H9 (cell line): ENCODE measurements at regions not wholly inside any gene's neighbourhood (a gene's known extent, or its start where the extent isn't known, plus 50 kb on each side); places are given as distances from the start of the nearest gene placed in this dataset.

ENCODE experiments used
- DNase-seq: peaks from one replicate; pipeline ENCODE4 v3.0.0-alpha.2; 2017
- H2AFZ ChIP-seq: one replicate; pipeline ENCODE4 v1.6.1; 2013; ENCODE audit warnings: mild to moderate bottlenecking, low read length, control low read depth, moderate library complexity
- H2AK5ac ChIP-seq: 2 replicates; pipeline ENCODE4 v1.6.1; 2013; ENCODE audit warnings: low read length, control low read depth, mixed read lengths; ENCODE audit not compliant: insufficient read length
- H2BK120ac ChIP-seq: one replicate; pipeline ENCODE4 v1.6.1; 2013; ENCODE audit warnings: low read depth, mild to moderate bottlenecking, low read length, control low read depth, inconsistent platforms; ENCODE audit not compliant: poor library complexity, severe bottlenecking
- H2BK12ac ChIP-seq: 2 replicates; pipeline ENCODE4 v1.6.1; 2013; ENCODE audit warnings: low read length, control low read depth, mixed read lengths, low read depth; ENCODE audit not compliant: insufficient read length
- H2BK15ac ChIP-seq: 2 replicates; pipeline ENCODE4 v1.6.1; 2013; ENCODE audit warnings: low read depth, low read length, control low read depth
- H2BK20ac ChIP-seq: one replicate; pipeline ENCODE4 v1.6.1; 2013; ENCODE audit warnings: low read depth, mild to moderate bottlenecking, low read length, control low read depth, inconsistent platforms; ENCODE audit not compliant: poor library complexity, severe bottlenecking
- H2BK5ac ChIP-seq: 2 replicates; pipeline ENCODE4 v1.6.1; 2013; ENCODE audit warnings: low read length, control low read depth, mixed read lengths; ENCODE audit not compliant: insufficient read length
- H3K14ac ChIP-seq: 2 replicates; pipeline ENCODE4 v1.6.1; 2013; ENCODE audit warnings: low read length, control low read depth; ENCODE audit not compliant: insufficient read depth
- H3K18ac ChIP-seq: 2 replicates; pipeline ENCODE4 v1.6.1; 2013; ENCODE audit warnings: low read depth, mild to moderate bottlenecking, mixed read lengths, low read length, control low read depth; ENCODE audit not compliant: insufficient read length
- H3K23ac ChIP-seq: 2 replicates; pipeline ENCODE4 v1.6.1; 2013; ENCODE audit warnings: low read length, control low read depth, mixed read lengths, low read depth; ENCODE audit not compliant: insufficient read length
- H3K23me2 ChIP-seq: 2 replicates; pipeline ENCODE4 v1.6.1; 2013; ENCODE audit warnings: low read depth, mild to moderate bottlenecking, mixed read lengths, low read length, control low read depth; ENCODE audit not compliant: insufficient read length, poor library complexity, severe bottlenecking
- H3K27ac ChIP-seq: 2 replicates; pipeline ENCODE4 v1.5.1; 2013; ENCODE audit warnings: low read length, control low read depth, mixed read lengths, low read depth; ENCODE audit not compliant: insufficient read length
- H3K27me3 ChIP-seq: 2 replicates; pipeline ENCODE4 v1.6.1; 2013; ENCODE audit warnings: low read length, control low read depth, inconsistent platforms; ENCODE audit not compliant: insufficient read depth
- H3K4ac ChIP-seq: 2 replicates; pipeline ENCODE4 v1.6.1; 2013; ENCODE audit warnings: low read depth, mild to moderate bottlenecking, control low read depth, inconsistent platforms, low read length, moderate library complexity
- H3K4me1 ChIP-seq: 2 replicates; pipeline ENCODE4 v1.6.1; 2013; ENCODE audit warnings: low read length, control low read depth, inconsistent platforms; ENCODE audit not compliant: insufficient read depth
- H3K4me2 ChIP-seq: 2 replicates; pipeline ENCODE4 v1.6.1; 2013; ENCODE audit warnings: low read length, control low read depth, mixed read lengths; ENCODE audit not compliant: insufficient read length, insufficient read depth
- H3K56ac ChIP-seq: 2 replicates; pipeline ENCODE4 v1.6.1; 2013; ENCODE audit warnings: low read depth, mild to moderate bottlenecking, mixed read lengths, low read length, control low read depth; ENCODE audit not compliant: insufficient read length
- H3K79me1 ChIP-seq: 2 replicates; pipeline ENCODE4 v1.6.1; 2013; ENCODE audit warnings: low read depth, mild to moderate bottlenecking, moderate library complexity, low read length, control low read depth, inconsistent platforms; ENCODE audit not compliant: insufficient read depth, poor library complexity, severe bottlenecking
- H3K79me2 ChIP-seq: 2 replicates; pipeline ENCODE4 v1.6.1; 2013; ENCODE audit warnings: low read length, control low read depth, inconsistent platforms; ENCODE audit not compliant: insufficient read depth
- H3K9ac ChIP-seq: 2 replicates; pipeline ENCODE4 v1.6.1; 2013; ENCODE audit warnings: low read length, control low read depth, mixed read lengths; ENCODE audit not compliant: insufficient read length; ENCODE audit errors: extremely low read depth
- H3K9me3 ChIP-seq: one replicate; pipeline ENCODE4 v1.6.1; 2013; ENCODE audit warnings: low read depth, low read length, inconsistent platforms; ENCODE audit not compliant: control insufficient read depth
- H3T11ph ChIP-seq: one replicate; pipeline ENCODE4 v1.6.1; 2013; ENCODE audit warnings: mild to moderate bottlenecking, low read length, control low read depth, inconsistent platforms
- H4K20me1 ChIP-seq: one replicate; pipeline ENCODE4 v1.6.1; 2013; ENCODE audit not compliant: control insufficient read depth, insufficient read length, insufficient read depth
- H4K5ac ChIP-seq: 2 replicates; pipeline ENCODE4 v1.6.1; 2013; ENCODE audit warnings: low read depth, mild to moderate bottlenecking, mixed read lengths, low read length, control low read depth; ENCODE audit not compliant: insufficient read length
- H4K8ac ChIP-seq: replicated peaks from 2 replicates; pipeline ENCODE4 v1.6.1; 2013; ENCODE audit warnings: low read length, control low read depth, mixed read lengths, low read depth; ENCODE audit not compliant: insufficient read length
- H4K91ac ChIP-seq: 2 replicates; pipeline ENCODE4 v1.6.1; 2013; ENCODE audit warnings: low read depth, mild to moderate bottlenecking, moderate library complexity, mixed read lengths, low read length, control low read depth; ENCODE audit not compliant: insufficient read length
- H3K27ac Mint-ChIP-seq, 3 experiments: 2 replicates in 2 of 3; 3 replicates in 1 of 3; pipeline ENCODE4 v1.8.0; 2020 to 2021; ENCODE audit warnings: mixed read lengths in 3 of 3, mild to moderate bottlenecking in 1 of 3, moderate library complexity in 1 of 3
- H3K27me3 Mint-ChIP-seq: 2 replicates; pipeline ENCODE4 v1.8.0; 2021; ENCODE audit warnings: low read depth, mild to moderate bottlenecking, moderate library complexity, mixed read lengths
- H3K36me3 Mint-ChIP-seq, 3 experiments: 2 replicates in 2 of 3; 3 replicates in 1 of 3; pipeline ENCODE4 v1.8.0; 2020 to 2021; ENCODE audit warnings: low read depth in 3 of 3, mixed read lengths in 3 of 3; ENCODE audit not compliant: insufficient read depth in 1 of 3
- H3K4me1 Mint-ChIP-seq, 2 experiments: 2 replicates each; pipeline ENCODE4 v1.8.0; 2020; ENCODE audit warnings: mixed read lengths in 2 of 2
- H3K4me3 Mint-ChIP-seq, 2 experiments: 2 replicates in 1 of 2; 3 replicates in 1 of 2; pipeline ENCODE4 v1.8.0; 2020 to 2021; ENCODE audit warnings: mild to moderate bottlenecking in 2 of 2, mixed read lengths in 2 of 2, moderate library complexity in 1 of 2
- H3K9me3 Mint-ChIP-seq, 2 experiments: 2 replicates in 1 of 2; 3 replicates in 1 of 2; pipeline ENCODE4 v1.8.0; 2020; ENCODE audit warnings: mild to moderate bottlenecking in 2 of 2, mixed read lengths in 2 of 2, moderate library complexity in 1 of 2
- CTCF ChIP-seq: fragments of 200-600 bp; sonication (generic); conservative IDR thresholded peaks from 3 replicates; pipeline ENCODE4 v1.8.0; 2021; ENCODE audit warnings: antibody characterized with exemption, mild to moderate bottlenecking
- WGBS: extraction: QIAGEN DNeasy Blood & Tissue Kit; methylation state at CpG from one replicate; pipeline ENCODE4 v1.1.7; 2013; ENCODE audit warnings: missing lambda C conversion rate, low lambda C conversion rate, mixed read lengths; ENCODE audit not compliant: insufficient read length; ENCODE audit errors: extremely low coverage; 5-methylcytosine and 5-hydroxymethylcytosine counted together

GRCh38 chr9:107148216-107148615 is 134.9 kb upstream of the RAD23B start:
- H2BK120ac ChIP-seq, result no peak overlapping the region
- Mint-ChIP-seq H3K4me1 (peaks cover 0 to 3% of the 10 kb centered on the region in 2 experiments; a peak in 1 of 4 replicates), H3K36me3 (peaks cover 0 to 4% (median 0%) of the 10 kb centered on the region in 3 experiments; a peak in 2 of 7 replicates), H3K27ac (0 out of 7 replicates have a peak overlapping the region, but pooled peaks of 1 of the 3 experiments have one; percentile 16), H3K9me3 (peaks cover 3% of the 10 kb centered on the region in 2 experiments; a peak in 3 of 5 replicates), H3K4me3 (no peak overlapping the region), H3K27me3 (no peaks in the 10 kb centered on the region)
- no peak overlapping the region for H2BK5ac ChIP-seq
- no peaks in the 10 kb centered on the region for H3K4me1 ChIP-seq
- no peaks in the 10 kb centered on the region for H3K79me2 ChIP-seq
- no peak overlapping the region for H4K91ac ChIP-seq
- no peaks in the 10 kb centered on the region for H3K23me2 ChIP-seq
- H2BK12ac ChIP-seq, result no peak overlapping the region
- H3K9ac ChIP-seq, result no peak overlapping the region
- H4K8ac ChIP-seq, result no peak overlapping the region
- no CpG with 5 or more reads among the region's 2 CpGs for WGBS
- no peaks in the 10 kb centered on the region for H4K20me1 ChIP-seq
- no peak overlapping the region for H2BK15ac ChIP-seq
- H3K27ac ChIP-seq, result no peak overlapping the region
- H2AFZ ChIP-seq, result no peak overlapping the region
- DNase-seq, result no peak
- TF ChIP-seq CTCF, result no peak
- no peaks in the 10 kb centered on the region for H3K9me3 ChIP-seq
- no peak overlapping the region for H3K56ac ChIP-seq
- no peak overlapping the region for H3K23ac ChIP-seq
- H3K18ac ChIP-seq, result no peak overlapping the region
- no peaks in the 10 kb centered on the region for H3K27me3 ChIP-seq
- no peak overlapping the region for H3K4me2 ChIP-seq
- H2BK20ac ChIP-seq, result no peak overlapping the region
- H3T11ph ChIP-seq, result no peak overlapping the region
- no peak overlapping the region for H3K14ac ChIP-seq
- H2AK5ac ChIP-seq, result no peak overlapping the region
- no peaks in the 10 kb centered on the region for H3K79me1 ChIP-seq
- no peak overlapping the region for H3K4ac ChIP-seq
- no peak overlapping the region for H4K5ac ChIP-seq
